Mammary epithelial cell (primary cell): ENCODE measurements at regions not wholly inside any gene's neighbourhood (a gene's known extent, or its start where the extent isn't known, plus 50 kb on each side); places are given as distances from the start of the nearest gene placed in this dataset.

Source experiments
- CTCF ChIP-seq, 2 donors: IDR thresholded peaks in 1 of 2; conservative IDR thresholded peaks in 1 of 2; 2 replicates each; pipeline ENCODE4 v1.5.1; 2011 to 2012; ENCODE audit warnings: inconsistent platforms in 2 of 2, low read length in 2 of 2, mild to moderate bottlenecking in 2 of 2, control low read depth in 1 of 2, low read depth in 1 of 2; ENCODE audit not compliant: insufficient read depth in 1 of 2; ENCODE audit errors: extremely low read depth in 1 of 2
- EZH2 ChIP-seq: IDR thresholded peaks from 2 replicates; pipeline ENCODE4 v1.6.1; 2012; ENCODE audit warnings: low read length, inconsistent platforms, borderline replicate concordance

- TF ChIP-seq CTCF (conservative IDR thresholded peaks at IDR 0.05 in 1 of 2, IDR thresholded peaks at IDR 0.05 in 1 of 2; ENCODE audit: extremely low read depth in 1 of 2, insufficient read depth in 1 of 2, low read depth in 1 of 2, low read length in 2 of 2) (no peak), EZH2 (no peak)
Observed at GRCh38 chr13:47661076-47661475, 340.0 kb downstream of the SUCLA2 start.
